GM12865 (cell line): ENCODE measurements at regions not wholly inside any gene's neighbourhood (a gene's known extent, or its start where the extent isn't known, plus 50 kb on each side); places are given as distances from the start of the nearest gene placed in this dataset.

Source experiments
- DNase-seq: peaks from one replicate; pipeline ENCODE4 v3.0.0; 2010; ENCODE audit warnings: low read depth
- H3K4me3 ChIP-seq: 2 replicates; pipeline ENCODE4 v1.5.1; 2011; ENCODE audit warnings: mild to moderate bottlenecking, low read depth, low read length, control low read depth
- TF ChIP-seq, protein P1 (sequence below): IDR thresholded peaks from 2 replicates; pipeline ENCODE4 v1.5.1; 2011; ENCODE audit warnings: low read length, control low read depth, low read depth, inconsistent platforms; ENCODE audit not compliant: insufficient read depth; ENCODE audit errors: missing control alignments

DNA sequence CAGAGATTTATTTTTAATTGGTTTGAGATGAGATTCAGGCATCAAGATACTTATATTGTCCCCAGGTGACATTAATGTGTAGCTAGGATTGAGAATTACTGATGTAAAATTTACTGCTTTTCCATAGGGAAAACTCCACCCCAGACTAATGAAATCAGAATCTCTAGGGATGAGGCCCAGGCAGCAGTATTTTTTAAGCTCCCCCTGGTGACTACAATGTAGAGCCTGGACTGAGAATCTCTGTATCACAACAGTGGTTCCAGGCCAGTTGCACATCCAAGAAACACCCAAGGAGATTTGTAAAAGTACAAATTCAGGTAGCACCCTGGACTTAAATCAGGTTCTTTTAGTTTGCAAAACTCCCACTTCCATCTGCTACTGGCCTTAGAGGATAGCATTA is 185.7 kb downstream of the MARCHF11 start:
- no peak overlapping the region for H3K4me3 ChIP-seq
- no peak for DNase-seq
- TF ChIP-seq, protein P1, sequence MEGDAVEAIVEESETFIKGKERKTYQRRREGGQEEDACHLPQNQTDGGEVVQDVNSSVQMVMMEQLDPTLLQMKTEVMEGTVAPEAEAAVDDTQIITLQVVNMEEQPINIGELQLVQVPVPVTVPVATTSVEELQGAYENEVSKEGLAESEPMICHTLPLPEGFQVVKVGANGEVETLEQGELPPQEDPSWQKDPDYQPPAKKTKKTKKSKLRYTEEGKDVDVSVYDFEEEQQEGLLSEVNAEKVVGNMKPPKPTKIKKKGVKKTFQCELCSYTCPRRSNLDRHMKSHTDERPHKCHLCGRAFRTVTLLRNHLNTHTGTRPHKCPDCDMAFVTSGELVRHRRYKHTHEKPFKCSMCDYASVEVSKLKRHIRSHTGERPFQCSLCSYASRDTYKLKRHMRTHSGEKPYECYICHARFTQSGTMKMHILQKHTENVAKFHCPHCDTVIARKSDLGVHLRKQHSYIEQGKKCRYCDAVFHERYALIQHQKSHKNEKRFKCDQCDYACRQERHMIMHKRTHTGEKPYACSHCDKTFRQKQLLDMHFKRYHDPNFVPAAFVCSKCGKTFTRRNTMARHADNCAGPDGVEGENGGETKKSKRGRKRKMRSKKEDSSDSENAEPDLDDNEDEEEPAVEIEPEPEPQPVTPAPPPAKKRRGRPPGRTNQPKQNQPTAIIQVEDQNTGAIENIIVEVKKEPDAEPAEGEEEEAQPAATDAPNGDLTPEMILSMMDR = no peak

DNA sequence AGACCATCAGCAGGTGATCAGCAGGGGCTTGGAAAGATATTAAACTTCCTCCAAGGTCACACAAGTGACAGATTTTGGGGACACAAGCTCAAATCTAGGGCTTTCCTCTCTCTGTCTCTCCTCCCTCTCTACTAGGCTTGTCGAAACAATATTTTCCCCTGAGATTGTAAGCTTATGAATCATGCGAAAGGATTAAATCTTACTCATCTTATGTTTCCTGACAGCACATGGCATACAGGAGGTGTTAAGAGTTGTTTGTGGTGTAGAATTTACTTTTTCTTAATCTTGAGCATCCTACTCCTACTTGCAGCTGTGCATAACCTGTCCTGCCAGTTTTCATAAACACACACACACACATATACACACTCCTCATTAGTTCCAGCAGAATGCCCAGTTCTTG is 186.3 kb downstream of the MARCHF11 start:
- TF ChIP-seq, protein P1 = no peak
- no peak for DNase-seq
- H3K4me3 ChIP-seq = no peak overlapping the region

DNA sequence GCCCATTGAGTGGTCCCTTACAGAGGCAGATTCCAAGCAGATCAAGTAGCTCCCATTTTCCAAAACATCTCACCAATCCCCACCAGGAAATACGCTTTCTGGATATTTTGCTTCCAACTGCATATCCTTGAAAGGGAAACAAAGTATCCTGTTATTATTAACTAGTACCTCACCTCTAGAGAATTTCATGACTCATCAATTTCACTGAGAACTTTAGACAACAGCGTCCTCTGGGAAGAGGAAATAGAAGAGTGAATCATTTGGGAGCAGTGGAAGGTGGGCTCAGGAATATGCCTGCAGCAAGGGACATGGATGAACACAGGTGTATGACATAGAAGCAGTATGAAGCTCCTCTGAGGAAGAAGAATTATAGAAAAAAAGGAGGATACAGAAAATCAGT is 186.7 kb downstream of the MARCHF11 start:
- TF ChIP-seq, protein P1 = no peak
- no peak overlapping the region for H3K4me3 ChIP-seq
- no peak for DNase-seq

DNA sequence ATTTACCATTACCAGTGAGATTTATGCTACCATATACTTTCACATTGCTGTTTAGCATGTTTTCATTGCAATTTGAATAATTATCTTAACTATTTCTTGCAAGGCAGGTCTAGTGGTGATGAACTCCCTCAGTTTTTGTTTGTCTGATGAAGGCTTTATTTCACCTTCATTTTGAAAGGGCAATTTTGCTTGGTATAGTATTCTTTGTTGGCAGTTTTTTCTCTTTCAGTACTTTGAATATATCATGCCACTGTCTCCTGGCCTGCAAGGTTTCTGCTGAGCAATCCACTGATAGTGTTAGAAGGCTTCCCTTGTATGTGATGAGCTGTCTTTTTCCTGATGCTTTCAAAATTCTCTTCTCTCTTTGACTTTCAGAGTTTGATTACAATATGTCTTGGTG is 188.0 kb downstream of the MARCHF11 start:
- H3K4me3 ChIP-seq = no peak overlapping the region
- TF ChIP-seq, protein P1 = no peak
- DNase-seq = no peak
